ENCODE measurements at regions not wholly inside any gene's neighbourhood (a gene's known extent, or its start where the extent isn't known, plus 50 kb on each side); places are given as distances from the start of the nearest gene placed in this dataset.

GRCh38 chr5:144958002-144958401, 787.3 kb downstream of the KCTD16 start:
- no peak for DNase-seq (ENCODE audit: extremely low spot score, unreplicated experiment)

GRCh38 chr5:144950996-144951395, 780.3 kb downstream of the KCTD16 start:
- Mint-ChIP-seq H3K27me3 (peaks cover 4% of the 10 kb centered on the region), H3K27ac (no peak overlapping the region), H3K36me3 (no peaks in the 10 kb centered on the region), H3K4me1 (ENCODE audit: unreplicated experiment) (peaks cover 6% of the 10 kb centered on the region), H3K9me3 (no peaks in the 10 kb centered on the region), H3K4me3 (no peak overlapping the region)
- no peak for TF ChIP-seq CTCF (conservative IDR thresholded peaks at IDR 0.05)
- DNase-seq (ENCODE audit: extremely low spot score, unreplicated experiment): no peak

More at GRCh38 chr5:144958002-144958401, 787.3 kb downstream of the KCTD16 start:
- Mint-ChIP-seq H3K27me3 (peaks cover 6% of the 10 kb centered on the region), H3K36me3 (no peaks in the 10 kb centered on the region), H3K4me3 (no peak overlapping the region), H3K9me3 (no peaks in the 10 kb centered on the region), H3K4me1 (ENCODE audit: unreplicated experiment) (peaks cover 3% of the 10 kb centered on the region), H3K27ac (no peak overlapping the region)
- TF ChIP-seq CTCF (conservative IDR thresholded peaks at IDR 0.05): no peak

GRCh38 chr5:144947023-144947422, 776.4 kb downstream of the KCTD16 start:
- Mint-ChIP-seq H3K27ac (no peak overlapping the region), H3K9me3 (no peaks in the 10 kb centered on the region), H3K36me3 (no peaks in the 10 kb centered on the region), H3K27me3 (peaks cover 2% of the 10 kb centered on the region), H3K4me1 (ENCODE audit: unreplicated experiment) (peaks cover 12% of the 10 kb centered on the region), H3K4me3 (no peak overlapping the region)
- TF ChIP-seq CTCF (conservative IDR thresholded peaks at IDR 0.05): no peak
- DNase-seq (ENCODE audit: extremely low spot score, unreplicated experiment): no peak

GRCh38 chr5:144945503-144945902, 774.8 kb downstream of the KCTD16 start:
- no peak for TF ChIP-seq CTCF (conservative IDR thresholded peaks at IDR 0.05)
- no peaks in the 10 kb centered on the region for H3K9me3 Mint-ChIP-seq
- DNase-seq (ENCODE audit: extremely low spot score, unreplicated experiment): no peak
- H3K4me1 Mint-ChIP-seq (ENCODE audit: unreplicated experiment): peaks cover 12% of the 10 kb centered on the region
- no peaks in the 10 kb centered on the region for H3K36me3 Mint-ChIP-seq
- no peak overlapping the region for H3K4me3 Mint-ChIP-seq
- no peak overlapping the region for H3K27ac Mint-ChIP-seq
- peaks cover 2% of the 10 kb centered on the region for H3K27me3 Mint-ChIP-seq

GRCh38 chr5:144944936-144945335, 774.3 kb downstream of the KCTD16 start:
- peaks cover 2% of the 10 kb centered on the region for H3K27me3 Mint-ChIP-seq
- no peak for TF ChIP-seq CTCF (conservative IDR thresholded peaks at IDR 0.05)
- H3K36me3 Mint-ChIP-seq: no peaks in the 10 kb centered on the region
- no peaks in the 10 kb centered on the region for H3K9me3 Mint-ChIP-seq
- no peak overlapping the region for H3K27ac Mint-ChIP-seq
- H3K4me1 Mint-ChIP-seq (ENCODE audit: unreplicated experiment): peaks cover 12% of the 10 kb centered on the region
- no peak overlapping the region for H3K4me3 Mint-ChIP-seq
- DNase-seq (ENCODE audit: extremely low spot score, unreplicated experiment): no peak

GRCh38 chr5:144941004-144941403, 770.3 kb downstream of the KCTD16 start:
- no peak for TF ChIP-seq CTCF (conservative IDR thresholded peaks at IDR 0.05)
- no peaks in the 10 kb centered on the region for H3K36me3 Mint-ChIP-seq
- peaks cover 6% of the 10 kb centered on the region for H3K4me1 Mint-ChIP-seq (ENCODE audit: unreplicated experiment)
- H3K27ac Mint-ChIP-seq: no peak overlapping the region
- H3K9me3 Mint-ChIP-seq: peaks cover 3% of the 10 kb centered on the region
- no peak overlapping the region for H3K4me3 Mint-ChIP-seq
- peaks cover 17% of the 10 kb centered on the region for H3K27me3 Mint-ChIP-seq
- DNase-seq (ENCODE audit: extremely low spot score, unreplicated experiment): no peak
